GM18511 (cell line): ENCODE measurements at regions not wholly inside any gene's neighbourhood (a gene's known extent, or its start where the extent isn't known, plus 50 kb on each side); places are given as distances from the start of the nearest gene placed in this dataset.
A peak's percentile ranks its signal among the peaks of the same experiment; 100 is the strongest.
"Not testable (repeated sequence)": the region's sequence is repeated elsewhere in the genome, so short reads cannot be mapped to it uniquely, and the experiment has no call there.

ENCODE experiments used
- ATAC-seq: cut with Tn5 transposase; IDR thresholded peaks from one replicate; pipeline ENCODE4 v1.9.1; 2021; ENCODE audit warnings: mild to moderate bottlenecking, moderate library complexity; ENCODE audit not compliant: unreplicated experiment

DNA sequence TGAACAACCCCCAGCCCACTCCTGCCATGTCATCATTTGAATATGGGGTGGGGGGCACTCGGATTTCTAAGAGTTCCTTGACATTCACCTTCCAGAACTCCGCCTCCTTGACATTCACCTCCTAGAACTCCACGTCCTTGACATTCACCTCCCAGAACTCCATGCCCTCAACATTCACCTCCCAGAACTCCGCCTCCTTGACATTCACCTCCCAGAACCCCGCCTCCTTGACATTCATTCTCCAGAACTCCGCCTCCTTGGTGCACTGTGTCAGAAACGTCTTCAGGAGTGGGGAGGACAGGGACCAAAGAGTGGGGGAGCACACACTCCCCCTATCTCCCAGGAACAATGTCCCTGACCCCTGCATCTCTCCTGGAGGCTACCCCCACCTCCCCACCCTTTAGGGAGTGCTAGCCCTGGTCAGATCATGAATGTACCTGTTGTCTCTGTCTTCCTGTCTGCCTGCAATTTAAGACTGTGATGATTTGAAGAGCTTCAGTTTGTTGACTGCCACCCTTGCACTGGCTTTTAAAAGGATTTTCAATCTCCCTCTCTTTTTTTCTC is 110.1 kb downstream of the NPTX2 start:
- no peak for ATAC-seq

DNA sequence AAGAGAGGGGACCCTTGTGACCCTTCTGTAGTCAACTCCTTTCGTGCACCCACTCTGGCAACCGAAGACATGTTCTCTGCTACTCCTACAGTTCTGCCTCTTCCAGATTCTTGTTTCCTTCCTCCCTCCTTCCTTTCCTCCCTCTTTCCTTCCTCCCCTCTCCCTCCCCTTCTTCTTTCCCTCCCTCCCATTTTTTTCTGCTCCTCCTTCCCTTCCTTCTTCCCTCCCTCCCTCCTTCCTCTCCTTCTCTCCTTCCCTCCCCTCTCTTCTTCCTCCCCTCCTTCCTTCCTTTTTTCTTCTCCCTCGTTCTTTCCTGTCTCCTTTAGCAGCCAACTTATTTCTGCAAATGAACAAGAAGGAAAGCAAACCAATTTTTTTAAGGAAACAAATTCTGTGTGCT is 111.5 kb downstream of the NPTX2 start:
- ATAC-seq: no peak

DNA sequence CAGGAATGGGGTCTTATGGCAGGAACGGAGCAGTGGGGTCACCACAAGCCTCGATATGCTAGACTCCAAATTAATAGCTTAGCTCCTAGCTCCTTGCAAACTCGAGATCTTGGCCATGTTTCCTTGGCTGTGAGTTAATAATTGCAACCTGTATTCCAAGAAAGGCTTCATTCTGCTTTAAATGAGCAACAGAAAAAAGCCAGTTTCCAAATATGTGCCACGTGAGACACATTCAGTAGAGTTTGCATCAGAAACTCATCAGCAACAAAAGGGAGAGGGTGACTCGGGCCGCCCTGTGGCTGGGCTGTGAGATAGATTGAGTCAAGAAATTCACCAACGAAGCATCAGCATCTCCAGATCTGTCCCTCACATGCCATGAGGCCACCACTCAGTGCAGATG is 112.0 kb downstream of the NPTX2 start:
- ATAC-seq: no peak

DNA sequence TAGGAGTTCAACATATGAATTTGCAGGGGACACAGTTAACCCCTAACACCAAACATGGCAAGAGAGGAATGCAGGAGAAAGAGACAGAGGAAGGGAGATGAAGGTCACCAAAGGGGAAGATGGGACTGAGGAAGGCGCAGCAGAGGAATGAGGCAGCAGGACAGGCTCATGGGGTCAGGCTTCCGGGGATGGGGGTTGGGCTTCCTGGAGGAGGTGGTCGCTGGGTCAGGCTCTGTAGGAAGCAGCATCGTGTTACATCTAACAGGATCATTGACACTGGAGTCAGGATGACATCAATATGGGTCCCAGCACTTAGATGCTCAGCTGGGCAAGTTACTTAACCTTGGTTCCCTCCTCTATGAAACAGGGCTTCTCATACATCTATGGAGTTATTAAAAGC is 113.2 kb downstream of the NPTX2 start:
- ATAC-seq: no peak

DNA sequence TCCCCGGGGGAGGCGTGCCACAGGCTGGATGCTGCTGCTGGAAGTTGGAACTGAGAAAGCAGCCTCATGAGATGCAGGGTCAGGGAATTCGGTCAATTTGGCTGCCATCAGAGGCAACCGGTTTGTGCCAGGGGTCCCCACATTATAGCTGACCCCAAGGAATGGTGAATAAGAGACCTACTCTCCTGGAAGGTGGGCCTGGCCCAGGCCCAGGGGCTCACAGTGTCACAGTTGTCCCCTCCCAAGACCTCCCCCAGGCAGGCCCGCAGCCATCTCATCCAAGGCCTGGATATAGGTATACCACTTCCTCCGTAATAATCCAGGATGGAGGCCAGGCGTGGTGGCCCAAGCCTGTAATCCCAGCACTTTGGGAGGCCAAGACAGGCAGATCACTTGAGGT is 114.6 kb downstream of the NPTX2 start:
- no peak for ATAC-seq

DNA sequence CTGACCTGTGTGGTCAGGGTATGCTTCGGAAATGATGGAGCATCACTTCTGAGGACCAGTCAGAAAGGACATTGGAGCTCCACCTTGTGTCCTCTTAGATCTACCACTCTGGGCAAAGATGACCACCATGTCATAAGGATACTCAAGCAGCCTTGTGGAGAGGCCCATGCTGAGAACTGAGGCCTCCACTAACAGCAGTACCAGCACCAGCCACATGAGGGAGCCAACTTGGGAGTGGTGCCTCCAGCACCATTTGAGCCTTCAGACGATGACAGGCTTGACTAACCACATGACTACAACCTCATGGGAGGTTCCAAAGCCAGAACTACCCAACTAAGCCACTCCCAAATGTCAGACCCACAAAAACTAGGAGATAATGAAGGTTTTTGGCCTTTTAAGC is 116.0 kb downstream of the NPTX2 start:
- ATAC-seq: no peak

DNA sequence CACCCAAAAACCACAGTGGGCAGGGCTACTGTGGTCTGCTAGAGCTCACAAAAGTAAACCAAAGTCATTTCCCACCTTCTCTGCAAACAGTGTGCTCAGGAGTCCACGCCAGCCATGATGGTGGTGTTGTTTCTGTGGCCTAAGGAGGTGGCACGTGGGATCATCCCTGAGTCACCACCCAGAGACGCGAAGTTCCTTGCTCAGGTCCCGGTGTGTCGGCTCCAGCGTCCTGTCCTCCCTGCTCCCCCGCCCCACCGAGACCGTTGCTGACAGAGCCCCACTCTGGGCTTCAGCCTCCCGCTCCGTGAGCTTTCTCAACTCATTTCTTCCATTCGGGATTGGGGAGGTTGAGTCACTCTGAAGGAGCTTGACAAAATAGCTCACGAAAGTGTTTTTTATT is 118.7 kb downstream of the NPTX2 start:
- ATAC-seq: no peak

DNA sequence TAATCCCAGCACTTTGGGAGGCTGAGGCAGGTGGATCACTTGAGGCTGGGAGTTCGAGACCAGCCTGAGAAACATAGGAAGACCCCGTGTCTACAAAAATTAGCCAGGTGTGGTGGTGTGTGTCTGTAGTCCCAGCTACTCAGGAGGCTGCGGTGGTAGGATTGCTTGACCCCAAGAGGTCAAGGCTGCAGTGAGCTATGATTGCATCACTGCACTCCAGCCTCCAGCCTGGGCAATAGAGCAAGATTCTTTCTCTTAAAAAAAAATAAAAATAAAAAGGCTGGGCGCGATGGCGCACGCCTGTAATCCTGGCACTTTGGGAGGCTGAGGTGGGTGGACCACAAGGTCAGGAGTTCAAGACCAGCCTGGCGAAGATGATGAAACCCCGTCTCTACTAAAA is 119.4 kb downstream of the NPTX2 start:
- ATAC-seq: not testable (repeated sequence)

DNA sequence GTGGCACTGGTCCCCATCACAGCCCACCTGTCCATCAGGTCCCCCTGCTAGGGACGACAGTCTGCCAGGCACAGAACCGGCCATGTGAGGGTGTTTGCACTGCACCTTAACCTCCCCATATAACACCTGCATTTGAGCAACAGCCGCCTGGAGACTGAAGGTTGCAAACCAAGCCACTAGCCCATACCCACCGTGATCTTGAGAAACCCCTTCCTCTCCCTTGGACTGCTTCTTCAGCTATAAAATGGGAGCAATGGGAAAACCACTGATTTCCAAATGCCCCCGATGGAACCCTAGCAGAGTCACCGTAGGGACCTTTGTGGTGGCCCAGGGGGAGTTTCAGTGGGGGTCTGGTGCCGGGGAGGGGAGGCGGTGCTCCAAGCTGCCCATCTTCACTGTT is 120.1 kb downstream of the NPTX2 start:
- no peak for ATAC-seq

DNA sequence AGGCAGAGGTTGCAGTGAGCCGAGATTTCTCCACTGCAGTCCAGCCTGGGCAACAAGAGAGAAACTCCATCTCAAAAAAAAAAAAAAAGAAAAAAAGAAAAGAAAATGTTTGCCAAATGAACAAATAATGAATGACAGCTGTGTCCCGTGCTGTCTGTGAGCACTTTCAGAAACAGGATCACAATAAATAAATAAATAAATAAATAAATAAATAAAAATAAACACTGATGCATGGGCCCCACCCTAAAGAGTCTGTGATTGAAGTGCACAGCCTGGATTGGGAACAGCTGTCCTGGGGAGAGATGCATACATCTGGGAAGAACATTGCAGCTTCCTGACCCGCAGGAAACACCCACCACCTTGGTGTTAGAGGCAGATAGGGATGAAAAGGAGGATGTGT is 123.6 kb downstream of the NPTX2 start:
- no peak for ATAC-seq

DNA sequence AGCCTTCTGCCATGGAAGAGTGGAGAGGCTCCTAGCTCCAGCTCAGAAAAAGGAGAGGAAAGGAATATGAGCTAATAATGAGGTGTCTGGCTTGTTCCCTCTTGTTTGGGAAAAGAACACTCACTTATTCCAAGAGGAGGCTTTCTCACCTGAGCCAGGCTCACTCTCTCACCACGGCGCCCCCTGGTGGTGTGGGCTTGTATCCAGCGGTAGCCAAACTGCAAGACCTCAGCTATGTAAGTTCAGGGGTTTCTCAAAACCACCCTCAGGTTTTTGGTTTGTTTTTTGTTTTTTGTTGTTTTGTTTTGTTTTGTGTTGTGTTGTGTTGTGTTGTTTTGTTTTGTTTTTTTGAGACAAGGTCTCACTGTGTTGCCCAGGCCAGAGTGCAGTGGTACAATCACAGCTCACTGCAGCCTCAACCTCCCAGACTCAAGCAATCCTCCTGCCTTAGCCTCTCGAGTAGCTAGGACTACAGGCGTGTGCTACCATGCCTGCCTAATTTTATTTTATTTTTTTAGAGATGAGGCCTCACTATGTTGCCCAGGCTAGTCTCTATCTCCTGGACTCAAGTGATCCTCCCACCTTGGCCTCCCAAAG is 124.0 kb downstream of the TMEM130 start:
- ATAC-seq: peak; percentile 56

DNA sequence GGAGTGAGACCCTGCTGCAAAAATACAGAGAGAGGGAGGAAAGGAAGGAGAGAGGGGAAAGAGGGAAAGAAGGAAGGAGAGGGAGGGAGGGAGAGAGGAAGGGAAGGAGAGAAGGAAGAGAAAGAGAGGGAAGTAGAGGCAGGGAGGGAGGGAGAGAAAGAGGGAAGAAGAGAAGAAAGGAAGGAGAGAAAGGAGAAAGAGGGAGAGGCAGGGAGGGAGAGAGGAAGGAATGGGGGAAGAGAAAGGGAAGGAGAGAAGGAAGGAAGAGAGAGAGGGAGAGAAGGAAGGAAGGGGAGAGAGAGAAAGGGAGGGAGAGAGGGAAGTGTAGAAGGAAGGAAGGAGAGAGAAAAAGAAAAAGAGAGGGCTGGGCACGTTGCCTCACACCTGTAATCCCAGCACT is 121.7 kb downstream of the TMEM130 start:
- no peak for ATAC-seq

DNA sequence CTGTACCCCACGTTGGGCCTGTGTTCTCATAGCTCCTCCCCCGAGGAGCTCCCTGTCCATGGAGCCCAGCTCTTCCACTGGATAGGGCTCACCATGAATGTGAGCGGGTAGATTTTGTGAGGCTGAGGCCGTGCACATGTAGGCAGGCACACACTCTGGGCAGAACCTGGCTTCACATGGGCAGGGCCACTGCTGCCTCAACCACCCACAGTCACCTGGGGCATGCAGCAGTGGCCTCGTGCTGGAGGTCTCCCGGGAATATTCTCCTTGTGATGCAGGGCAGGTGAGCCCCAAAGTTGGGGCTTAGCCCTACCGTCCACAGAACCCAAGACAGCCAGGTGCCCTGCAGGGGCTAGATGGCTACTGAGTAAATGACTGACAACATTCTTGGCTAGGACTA is 116.6 kb downstream of the TMEM130 start:
- no peak for ATAC-seq

DNA sequence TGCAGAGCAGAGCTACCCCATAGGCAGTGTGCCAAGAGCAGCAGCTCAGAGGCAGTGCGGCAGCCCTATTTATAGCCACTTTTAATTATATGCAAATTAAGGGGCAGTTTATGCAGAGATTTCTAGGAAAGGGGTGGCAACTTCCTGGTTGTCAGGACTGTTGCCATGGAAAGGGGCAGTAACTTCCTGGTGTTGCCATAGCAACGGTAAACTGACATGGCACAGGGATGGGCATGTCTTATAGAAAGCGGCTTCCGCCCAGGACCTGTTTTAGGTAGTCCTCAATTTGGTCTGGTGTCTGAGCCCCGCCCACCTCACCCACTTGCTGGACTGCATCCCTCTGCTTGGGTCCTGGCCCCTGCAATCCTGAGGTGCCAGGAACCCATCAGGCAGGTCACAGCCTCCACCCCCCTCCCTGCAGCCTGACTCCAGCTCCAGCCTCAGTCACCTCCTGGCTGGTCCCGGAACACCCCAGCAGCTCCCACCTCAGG is 115.8 kb downstream of the TMEM130 start:
- no peak for ATAC-seq

DNA sequence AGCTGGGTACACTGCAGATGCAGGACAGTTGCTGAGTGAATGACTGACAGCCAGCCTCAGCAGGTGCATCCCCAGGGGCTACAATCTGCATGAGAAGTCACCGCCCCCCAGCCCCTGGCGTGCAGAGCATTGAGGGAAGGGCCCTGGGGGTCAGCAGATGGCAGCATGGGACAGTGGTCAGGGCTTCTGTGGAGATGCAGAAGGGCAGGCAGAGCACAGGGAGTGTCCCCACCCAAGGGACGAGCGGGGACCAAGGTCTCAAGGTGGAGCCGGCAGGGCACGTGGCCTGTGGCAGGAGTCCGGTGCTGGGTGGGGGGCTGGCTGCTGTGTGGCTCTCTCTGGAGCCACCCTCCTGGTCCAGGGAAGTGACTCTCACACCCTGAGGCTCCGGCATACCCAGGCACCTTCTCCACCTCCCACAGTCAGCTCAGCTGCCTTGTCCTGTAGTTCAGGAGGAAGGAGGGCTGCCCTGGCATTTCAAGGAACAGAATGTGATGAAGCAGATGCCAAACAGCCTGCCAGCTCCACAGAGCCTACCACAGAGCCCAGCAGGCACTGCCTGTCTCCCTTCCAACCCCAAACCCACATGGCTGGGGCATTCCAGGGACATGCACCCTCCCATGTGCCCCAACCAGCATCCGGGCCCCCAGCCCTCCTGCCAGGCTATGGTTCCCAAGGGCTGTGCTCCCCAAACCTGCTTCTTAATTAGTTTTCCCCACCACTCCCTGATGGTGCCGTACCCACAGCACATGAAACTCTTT is 114.5 kb downstream of the TMEM130 start:
- ATAC-seq: no peak

DNA sequence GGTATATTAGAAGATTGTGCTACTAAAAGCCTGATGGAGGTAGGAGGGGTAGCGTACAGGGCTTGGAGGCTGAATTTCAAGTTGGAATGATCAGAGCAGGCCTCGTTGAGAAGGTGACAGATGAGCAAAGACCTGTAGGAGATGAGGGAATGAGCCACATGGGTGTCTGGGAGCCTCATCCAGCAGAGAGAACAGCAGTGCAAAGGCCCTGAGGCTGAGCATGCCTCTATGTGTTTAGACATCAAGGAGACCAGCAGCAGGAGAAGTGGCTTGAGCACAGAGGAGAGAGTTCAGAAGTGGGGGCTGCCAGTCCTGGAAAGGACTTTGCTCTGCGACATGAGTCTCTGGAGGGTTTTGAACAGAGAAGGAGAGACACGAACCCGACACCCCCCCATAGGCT is 111.7 kb downstream of the TMEM130 start:
- no peak for ATAC-seq

DNA sequence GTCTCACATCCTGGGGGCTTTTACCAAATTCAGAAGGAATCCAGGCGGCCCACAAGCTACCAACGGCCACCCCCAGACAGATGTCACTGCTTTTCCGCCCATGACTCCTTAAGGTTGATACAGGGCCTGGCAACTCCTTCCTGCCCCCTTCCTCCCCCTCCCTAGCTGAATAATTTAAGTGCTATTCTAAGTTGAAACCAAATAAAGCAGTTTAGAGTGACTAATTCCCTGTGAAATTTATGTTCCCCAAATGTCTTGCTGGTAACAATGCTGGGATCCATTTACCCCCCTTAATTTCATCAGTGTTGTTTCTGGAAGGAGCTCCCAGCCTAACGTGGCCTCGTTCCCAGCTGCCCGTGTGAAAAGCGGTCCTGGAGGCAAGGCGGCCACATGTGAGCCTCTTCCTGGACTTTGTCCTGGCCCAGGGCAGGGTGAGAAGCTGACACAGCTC is 109.6 kb downstream of the TMEM130 start:
- ATAC-seq: no peak

DNA sequence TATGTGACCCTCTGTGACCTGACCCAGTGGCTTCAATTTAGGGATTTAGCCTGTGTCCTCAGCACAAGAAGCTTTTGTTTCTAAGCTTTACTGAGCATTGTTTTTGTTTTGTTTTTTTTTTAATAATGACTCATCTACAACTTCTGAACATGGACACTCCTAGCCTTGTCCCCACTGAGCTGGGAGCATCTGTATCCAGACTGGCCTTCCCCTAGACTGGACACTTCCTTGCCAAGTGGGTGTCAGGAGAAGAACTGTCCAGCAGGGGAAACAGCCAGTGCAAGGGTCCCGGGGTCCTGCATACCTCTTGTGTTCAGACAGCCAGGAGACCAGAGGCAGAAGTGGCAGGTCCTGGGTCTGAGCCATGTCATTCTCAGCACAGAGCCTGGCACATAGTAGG is 108.6 kb downstream of the TMEM130 start:
- ATAC-seq: no peak

DNA sequence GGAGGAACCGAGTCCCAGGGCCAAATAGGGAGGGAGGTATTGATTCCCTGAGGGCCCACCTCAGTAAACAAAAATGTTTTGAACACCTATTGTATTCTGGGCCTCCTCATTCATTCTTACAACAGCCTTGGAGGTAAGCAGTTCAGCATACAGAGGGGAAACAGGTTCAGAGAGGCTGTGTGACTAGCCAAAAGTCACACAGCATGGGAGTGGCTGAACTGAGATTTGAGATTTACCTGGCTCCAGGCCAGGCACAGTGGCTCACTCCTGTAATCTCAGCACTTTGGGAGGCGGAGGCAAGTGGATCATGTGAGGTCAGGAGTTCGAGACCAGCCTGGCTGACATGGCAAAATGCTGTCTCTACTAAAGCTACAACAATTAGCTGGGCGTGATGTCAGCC is 107.2 kb downstream of the TMEM130 start:
- ATAC-seq: no peak

DNA sequence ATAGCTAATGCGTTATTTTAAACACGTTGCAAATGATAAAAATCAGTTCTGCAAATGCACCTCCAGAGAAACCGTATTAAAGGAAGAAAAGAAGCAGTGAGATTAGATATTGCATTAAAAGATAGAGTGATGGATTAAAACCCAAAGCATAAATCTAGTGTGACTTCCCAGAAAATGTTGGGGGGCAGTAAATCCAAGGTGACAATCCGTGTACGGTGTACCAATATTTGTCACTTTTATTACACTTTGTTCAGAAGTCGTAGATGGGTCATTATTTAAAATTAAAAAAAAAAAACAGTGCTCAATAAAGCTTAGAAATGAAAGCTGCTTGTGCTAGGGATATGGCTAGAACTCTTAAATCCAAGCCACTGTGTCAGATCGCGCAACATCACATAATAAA is 106.4 kb downstream of the TMEM130 start:
- ATAC-seq: no peak

DNA sequence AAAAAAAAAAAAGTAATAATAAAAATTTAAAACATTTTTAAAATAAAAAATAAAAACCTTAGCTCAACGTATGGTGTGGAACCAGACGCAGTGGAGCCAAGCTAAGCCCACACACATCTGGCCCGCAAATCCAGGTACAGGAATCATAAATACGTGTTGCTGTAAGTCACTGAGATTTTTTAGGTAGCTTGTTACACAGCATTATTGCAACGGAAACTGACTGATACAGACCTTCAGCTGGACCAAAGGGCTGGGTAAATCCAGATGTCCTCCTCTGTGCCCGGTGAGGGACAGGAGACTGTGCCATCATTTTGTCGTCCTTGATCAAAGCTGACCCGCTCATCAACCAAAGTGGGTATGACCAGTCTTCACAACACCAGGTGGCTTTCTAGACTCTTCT is 104.9 kb downstream of the TMEM130 start:
- ATAC-seq: no peak

DNA sequence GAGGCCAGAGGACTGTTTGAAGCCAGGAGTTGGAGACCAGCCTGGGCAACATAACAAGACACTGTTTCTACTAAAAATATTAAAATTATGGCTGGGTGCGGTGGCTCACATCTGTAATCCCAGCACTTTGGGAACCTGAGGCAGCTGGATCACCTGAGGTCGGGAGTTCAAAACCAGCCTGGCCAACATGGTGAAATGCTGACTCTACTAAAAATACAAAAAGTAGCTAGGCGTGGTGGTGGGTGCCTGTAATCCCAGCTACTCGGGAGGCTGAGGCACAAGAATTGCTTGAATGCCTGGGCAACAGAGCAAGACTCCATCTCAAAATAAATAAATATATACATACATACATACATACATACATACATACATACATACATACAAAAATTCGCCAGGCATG is 99.7 kb downstream of the TMEM130 start:
- ATAC-seq: not testable (repeated sequence)
